ENCODE measurements at regions not wholly inside any gene's neighbourhood (a gene's known extent, or its start where the extent isn't known, plus 50 kb on each side); places are given as distances from the start of the nearest gene placed in this dataset.

DNA sequence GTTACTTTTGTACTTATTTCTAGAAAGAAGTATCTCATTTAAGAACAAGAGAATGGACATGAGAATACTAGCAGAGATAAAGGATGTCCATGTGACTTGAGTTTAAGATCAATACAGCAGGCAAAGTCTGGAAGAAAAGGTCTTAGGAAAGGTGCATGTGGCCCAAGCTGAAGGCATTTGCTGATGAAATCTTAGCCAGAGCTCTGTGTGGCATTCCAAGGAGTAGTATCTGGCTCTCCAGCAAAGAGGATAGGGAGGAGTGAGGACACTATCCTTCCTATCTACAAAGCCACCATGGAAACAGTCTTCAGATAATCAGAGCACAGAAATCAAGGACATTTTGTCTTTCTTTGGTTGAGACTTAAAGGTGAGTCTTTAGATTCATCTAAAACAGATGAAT, 244.1 kb upstream of the RGMB start:
- TF ChIP-seq, protein P1, sequence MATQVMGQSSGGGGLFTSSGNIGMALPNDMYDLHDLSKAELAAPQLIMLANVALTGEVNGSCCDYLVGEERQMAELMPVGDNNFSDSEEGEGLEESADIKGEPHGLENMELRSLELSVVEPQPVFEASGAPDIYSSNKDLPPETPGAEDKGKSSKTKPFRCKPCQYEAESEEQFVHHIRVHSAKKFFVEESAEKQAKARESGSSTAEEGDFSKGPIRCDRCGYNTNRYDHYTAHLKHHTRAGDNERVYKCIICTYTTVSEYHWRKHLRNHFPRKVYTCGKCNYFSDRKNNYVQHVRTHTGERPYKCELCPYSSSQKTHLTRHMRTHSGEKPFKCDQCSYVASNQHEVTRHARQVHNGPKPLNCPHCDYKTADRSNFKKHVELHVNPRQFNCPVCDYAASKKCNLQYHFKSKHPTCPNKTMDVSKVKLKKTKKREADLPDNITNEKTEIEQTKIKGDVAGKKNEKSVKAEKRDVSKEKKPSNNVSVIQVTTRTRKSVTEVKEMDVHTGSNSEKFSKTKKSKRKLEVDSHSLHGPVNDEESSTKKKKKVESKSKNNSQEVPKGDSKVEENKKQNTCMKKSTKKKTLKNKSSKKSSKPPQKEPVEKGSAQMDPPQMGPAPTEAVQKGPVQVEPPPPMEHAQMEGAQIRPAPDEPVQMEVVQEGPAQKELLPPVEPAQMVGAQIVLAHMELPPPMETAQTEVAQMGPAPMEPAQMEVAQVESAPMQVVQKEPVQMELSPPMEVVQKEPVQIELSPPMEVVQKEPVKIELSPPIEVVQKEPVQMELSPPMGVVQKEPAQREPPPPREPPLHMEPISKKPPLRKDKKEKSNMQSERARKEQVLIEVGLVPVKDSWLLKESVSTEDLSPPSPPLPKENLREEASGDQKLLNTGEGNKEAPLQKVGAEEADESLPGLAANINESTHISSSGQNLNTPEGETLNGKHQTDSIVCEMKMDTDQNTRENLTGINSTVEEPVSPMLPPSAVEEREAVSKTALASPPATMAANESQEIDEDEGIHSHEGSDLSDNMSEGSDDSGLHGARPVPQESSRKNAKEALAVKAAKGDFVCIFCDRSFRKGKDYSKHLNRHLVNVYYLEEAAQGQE (IDR thresholded peaks at IDR 0.05; ENCODE audit: insufficient replicate concordance, low read depth): no peak
- TF ChIP-seq POLR2AphosphoS5 (IDR thresholded peaks at IDR 0.05; ENCODE audit: low read depth) (no peak), GABPA (IDR thresholded peaks at IDR 0.05; ENCODE audit: low read depth) (no peak), SPI1 (IDR thresholded peaks at IDR 0.05; ENCODE audit: borderline replicate concordance, low read depth) (no peak)
- TF ChIP-seq, protein P2, sequence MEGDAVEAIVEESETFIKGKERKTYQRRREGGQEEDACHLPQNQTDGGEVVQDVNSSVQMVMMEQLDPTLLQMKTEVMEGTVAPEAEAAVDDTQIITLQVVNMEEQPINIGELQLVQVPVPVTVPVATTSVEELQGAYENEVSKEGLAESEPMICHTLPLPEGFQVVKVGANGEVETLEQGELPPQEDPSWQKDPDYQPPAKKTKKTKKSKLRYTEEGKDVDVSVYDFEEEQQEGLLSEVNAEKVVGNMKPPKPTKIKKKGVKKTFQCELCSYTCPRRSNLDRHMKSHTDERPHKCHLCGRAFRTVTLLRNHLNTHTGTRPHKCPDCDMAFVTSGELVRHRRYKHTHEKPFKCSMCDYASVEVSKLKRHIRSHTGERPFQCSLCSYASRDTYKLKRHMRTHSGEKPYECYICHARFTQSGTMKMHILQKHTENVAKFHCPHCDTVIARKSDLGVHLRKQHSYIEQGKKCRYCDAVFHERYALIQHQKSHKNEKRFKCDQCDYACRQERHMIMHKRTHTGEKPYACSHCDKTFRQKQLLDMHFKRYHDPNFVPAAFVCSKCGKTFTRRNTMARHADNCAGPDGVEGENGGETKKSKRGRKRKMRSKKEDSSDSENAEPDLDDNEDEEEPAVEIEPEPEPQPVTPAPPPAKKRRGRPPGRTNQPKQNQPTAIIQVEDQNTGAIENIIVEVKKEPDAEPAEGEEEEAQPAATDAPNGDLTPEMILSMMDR (IDR thresholded peaks at IDR 0.05; ENCODE audit: insufficient read depth, low read length): no peak
- no peak for DNase-seq (ENCODE audit: low read depth in 1 of 2, low spot score in 1 of 2)
- H3K27ac ChIP-seq (replicated peaks): no peak overlapping the region
- H3K27me3 ChIP-seq (ENCODE audit: insufficient read depth, poor library complexity, severe bottlenecking): no peaks in the 10 kb centered on the region
- H3K4me3 ChIP-seq (replicated peaks; ENCODE audit: insufficient read depth, low read length): no peak overlapping the region

DNA sequence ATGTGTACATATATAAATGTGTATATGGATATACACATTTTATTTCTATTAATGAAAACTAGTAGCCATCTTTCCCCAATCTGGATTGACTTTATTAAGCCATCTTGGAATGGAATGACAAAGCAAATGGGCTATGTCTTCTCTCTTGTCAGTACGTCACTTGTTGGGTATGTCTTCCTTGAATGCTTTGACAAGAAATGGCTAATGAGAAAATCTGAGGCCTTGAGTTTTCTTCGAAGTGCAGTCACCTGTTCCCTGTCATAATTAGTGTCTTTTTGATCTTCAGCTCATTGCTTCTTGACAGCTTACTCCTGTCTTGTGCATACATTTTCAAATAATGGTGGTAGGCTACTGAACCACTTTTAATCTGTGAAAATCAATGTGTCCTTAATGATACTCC, 243.2 kb upstream of the RGMB start:
- no peak overlapping the region for H3K27ac ChIP-seq (replicated peaks)
- DNase-seq (ENCODE audit: low read depth in 1 of 2, low spot score in 1 of 2): no peak
- TF ChIP-seq, protein P2 (IDR thresholded peaks at IDR 0.05; ENCODE audit: insufficient read depth, low read length): no peak
- TF ChIP-seq GABPA (IDR thresholded peaks at IDR 0.05; ENCODE audit: low read depth): no peak
- TF ChIP-seq SPI1 (IDR thresholded peaks at IDR 0.05; ENCODE audit: borderline replicate concordance, low read depth): no peak
- TF ChIP-seq, protein P1 (IDR thresholded peaks at IDR 0.05; ENCODE audit: insufficient replicate concordance, low read depth): no peak
- no peaks in the 10 kb centered on the region for H3K27me3 ChIP-seq (ENCODE audit: insufficient read depth, poor library complexity, severe bottlenecking)
- H3K4me3 ChIP-seq (replicated peaks; ENCODE audit: insufficient read depth, low read length): no peak overlapping the region

DNA sequence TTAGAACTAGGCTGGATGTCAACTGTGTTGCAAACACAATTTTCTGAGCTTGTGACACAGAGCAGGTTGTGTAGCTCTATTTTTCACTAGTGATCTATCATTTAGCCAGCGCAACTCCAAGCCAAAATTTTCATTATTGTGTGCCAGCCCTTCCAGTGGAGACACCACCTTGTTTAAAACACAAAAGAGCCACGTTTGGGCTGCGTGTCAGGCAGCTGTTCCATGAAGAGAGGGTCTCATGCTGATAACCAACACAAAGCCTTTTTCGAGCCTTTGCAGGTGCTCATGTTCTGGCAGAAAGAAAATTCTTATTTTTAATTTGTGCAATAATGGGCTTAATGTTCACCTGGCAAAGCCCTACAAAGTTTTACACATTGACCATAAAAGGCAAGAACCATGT, 237.6 kb upstream of the RGMB start:
- Histone ChIP-seq H3K27ac (replicated peaks) (no peak overlapping the region), H3K27me3 (ENCODE audit: insufficient read depth, poor library complexity, severe bottlenecking) (no peaks in the 10 kb centered on the region), H3K4me3 (replicated peaks; ENCODE audit: insufficient read depth, low read length) (no peak overlapping the region)
- no peak for DNase-seq (ENCODE audit: low read depth in 1 of 2, low spot score in 1 of 2)
- TF ChIP-seq, protein P2 (IDR thresholded peaks at IDR 0.05; ENCODE audit: insufficient read depth, low read length): no peak
- TF ChIP-seq, protein P1 (IDR thresholded peaks at IDR 0.05; ENCODE audit: insufficient replicate concordance, low read depth): no peak
- no peak for TF ChIP-seq GABPA (IDR thresholded peaks at IDR 0.05; ENCODE audit: low read depth)
- TF ChIP-seq POLR2AphosphoS5 (IDR thresholded peaks at IDR 0.05; ENCODE audit: low read depth): no peak
- TF ChIP-seq SPI1 (IDR thresholded peaks at IDR 0.05; ENCODE audit: borderline replicate concordance, low read depth): no peak
